ENCODE measurements at regions not wholly inside any gene's neighbourhood (a gene's known extent, or its start where the extent isn't known, plus 50 kb on each side); places are given as distances from the start of the nearest gene placed in this dataset.

GRCh38 chr5:53333160-53333559 is 147.3 kb upstream of the FST start:
- TF ChIP-seq CTCF (IDR thresholded peaks at IDR 0.05) (no peak), POLR2A (IDR thresholded peaks at IDR 0.05) (no peak)

All from heart left ventricle (tissue), 13 donors.